HG02610 (cell line): ENCODE measurements at regions not wholly inside any gene's neighbourhood (a gene's known extent, or its start where the extent isn't known, plus 50 kb on each side); places are given as distances from the start of the nearest gene placed in this dataset.

Experiments used
- ATAC-seq: cut with Tn5 transposase; IDR thresholded peaks from one replicate; pipeline ENCODE4 v1.9.1; 2021; ENCODE audit warnings: mild to moderate bottlenecking, moderate library complexity; ENCODE audit not compliant: unreplicated experiment

- ATAC-seq, result peak; percentile 80
Observed at GRCh38 chr1:200354243-200354642, 55.6 kb downstream of the ZNF281 start.

- ATAC-seq, result no peak
Observed at GRCh38 chr1:200353232-200353631, 56.6 kb downstream of the ZNF281 start.

- ATAC-seq, result peak; percentile 50
Observed at GRCh38 chr1:200351826-200352549, 57.8 kb downstream of the ZNF281 start.

- ATAC-seq, result no peak
Observed at GRCh38 chr1:200351425-200351824, 58.4 kb downstream of the ZNF281 start.

GRCh38 chr1:200346700-200347099, 63.1 kb downstream of the ZNF281 start:
- ATAC-seq, result no peak

- no peak for ATAC-seq
Observed at GRCh38 chr1:200345520-200345919, 64.3 kb downstream of the ZNF281 start.

GRCh38 chr1:200343874-200344273, 66.0 kb downstream of the ZNF281 start:
- ATAC-seq, result no peak

GRCh38 chr1:200342511-200343311, 67.1 kb downstream of the ZNF281 start:
- ATAC-seq, result no peak

- no peak for ATAC-seq
Observed at GRCh38 chr1:200338451-200338850, 71.4 kb downstream of the ZNF281 start.

- ATAC-seq, result no peak
Observed at GRCh38 chr1:200337831-200338230, 72.0 kb downstream of the ZNF281 start.

- no peak for ATAC-seq
Observed at GRCh38 chr1:200337410-200337809, 72.4 kb downstream of the ZNF281 start.

- ATAC-seq, result no peak
Observed at GRCh38 chr1:200336901-200337391, 72.9 kb downstream of the ZNF281 start.

GRCh38 chr1:200336101-200336845, 73.6 kb downstream of the ZNF281 start:
- ATAC-seq, result no peak

- ATAC-seq, result no peak
Observed at GRCh38 chr1:200334661-200335256, 75.1 kb downstream of the ZNF281 start.

GRCh38 chr1:200333329-200333728, 76.5 kb downstream of the ZNF281 start:
- ATAC-seq, result no peak

GRCh38 chr1:200332716-200333115, 77.1 kb downstream of the ZNF281 start:
- no peak for ATAC-seq

- no peak for ATAC-seq
Observed at GRCh38 chr1:200330741-200331428, 79.0 kb downstream of the ZNF281 start.

- no peak for ATAC-seq
Observed at GRCh38 chr1:200329208-200329882, 80.5 kb downstream of the ZNF281 start.

GRCh38 chr1:200328379-200328778, 81.5 kb downstream of the ZNF281 start:
- no peak for ATAC-seq

GRCh38 chr1:200323856-200324400, 85.9 kb downstream of the ZNF281 start:
- ATAC-seq, result no peak
